Ovary (tissue), 7 donors: ENCODE measurements at regions not wholly inside any gene's neighbourhood (a gene's known extent, or its start where the extent isn't known, plus 50 kb on each side); places are given as distances from the start of the nearest gene placed in this dataset.

ENCODE experiments used
- DNase-seq, 5 donors: peaks; one replicate each; pipeline ENCODE4 v3.0.0-alpha.2; 2019 to 2020
- H3K27ac ChIP-seq, 2 donors: fragments of 200-600 bp; one replicate each; pipeline versions ENCODE4 v1.5.1 to v1.8.0; 2019 to 2022
- H3K27me3 ChIP-seq: fragments of 200-600 bp; one replicate; pipeline ENCODE4 v1.8.0; 2022
- H3K36me3 ChIP-seq: fragments of 200-600 bp; sonication (generic); one replicate; pipeline ENCODE4 v1.5.1; 2019
- H3K4me1 ChIP-seq: one replicate; pipeline ENCODE4 v1.8.1; 2013; ENCODE audit warnings: mild to moderate bottlenecking, moderate library complexity; ENCODE audit not compliant: insufficient read depth
- H3K4me3 ChIP-seq: fragments of 200-600 bp; sonication (generic); one replicate; pipeline ENCODE4 v1.5.1; 2017
- H3K9me3 ChIP-seq, 2 donors: fragments of 200-600 bp in 1 of 2; sonication (generic) in 1 of 2; one replicate each; pipeline versions ENCODE4 v1.5.1 to v1.8.1; 2013 to 2019; ENCODE audit warnings: mild to moderate bottlenecking in 1 of 2, moderate library complexity in 1 of 2
- EP300 ChIP-seq: sonication (generic); formaldehyde crosslinking; IDR thresholded peaks from one replicate; pipeline ENCODE4 v1.6.1; 2017; ENCODE audit warnings: antibody characterized with exemption
- POLR2A ChIP-seq: fragments of 450-650 bp; IDR thresholded peaks from one replicate; pipeline ENCODE4 v1.6.1; 2017; ENCODE audit warnings: antibody characterized with exemption, mild to moderate bottlenecking, moderate library complexity
- WGBS, 3 donors: extraction: QIAGEN DNeasy Blood & Tissue Kit in 1 of 3; methylation state at CpG; one replicate each; pipeline versions ENCODE4 v1.1.5 to v1.1.7; 2013 to 2017; 5-methylcytosine and 5-hydroxymethylcytosine counted together
- intact Hi-C, 4 donors: fragments of 100-400 bp; cut with DNase I; formaldehyde crosslinking; loops; one replicate each; pipeline versions ENCODE4 v1.11.0 to v1.15.1; 2022 to 2023
- TF ChIP-seq, protein P1 (sequence below), 3 donors: fragments of 450-650 bp in 2 of 3; fragments of 200-600 bp in 1 of 3; IDR thresholded peaks; one replicate each; pipeline versions ENCODE4 v1.5.1 to v1.8.0; 2016 to 2022; ENCODE audit warnings: antibody characterized with exemption in 3 of 3, mild to moderate bottlenecking in 1 of 3
- donor health status: DM: no; HTN: no; CAD: no; lungs with moderate emphysema.
- donor health status: DM: no; HTN: no; CAD: no.
- donor health status: Bipolar disorder and iron deficiency.
- donor health status: DM: no; HTN: no; CAD: no.
- donor health status: DM: yes; HTN: yes; CAD: no.

DNA sequence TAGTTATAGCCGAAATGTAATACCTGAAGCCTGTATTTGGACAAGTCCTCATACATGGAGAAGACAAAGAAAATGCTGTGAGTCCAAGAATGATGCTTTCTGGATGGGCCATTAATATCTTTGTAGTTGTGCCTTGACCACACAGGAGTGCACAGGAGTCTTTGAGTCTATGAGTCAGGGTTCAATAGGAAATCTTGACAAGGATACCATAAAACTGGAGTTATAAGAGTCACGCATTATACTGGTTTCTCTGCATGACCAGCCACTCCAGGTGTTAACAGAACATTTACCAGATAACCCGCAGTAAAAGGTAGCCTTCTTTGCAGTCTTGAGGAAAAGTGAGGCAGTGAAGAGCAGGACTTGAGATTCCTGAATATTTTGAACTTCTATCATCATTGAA lies 464.6 kb upstream of the PKN2 start:
- DNase-seq = no peak
- Histone ChIP-seq H3K27ac (no peak overlapping the region), H3K36me3 (no peaks in the 10 kb centered on the region), H3K4me1 (no peaks in the 10 kb centered on the region), H3K27me3 (no peaks in the 10 kb centered on the region), H3K9me3 (no peaks in the 10 kb centered on the region), H3K4me3 (no peak overlapping the region)
- intact Hi-C loops = no loop called here
- TF ChIP-seq EP300 (no peak), POLR2A (no peak)
- TF ChIP-seq, protein P1, sequence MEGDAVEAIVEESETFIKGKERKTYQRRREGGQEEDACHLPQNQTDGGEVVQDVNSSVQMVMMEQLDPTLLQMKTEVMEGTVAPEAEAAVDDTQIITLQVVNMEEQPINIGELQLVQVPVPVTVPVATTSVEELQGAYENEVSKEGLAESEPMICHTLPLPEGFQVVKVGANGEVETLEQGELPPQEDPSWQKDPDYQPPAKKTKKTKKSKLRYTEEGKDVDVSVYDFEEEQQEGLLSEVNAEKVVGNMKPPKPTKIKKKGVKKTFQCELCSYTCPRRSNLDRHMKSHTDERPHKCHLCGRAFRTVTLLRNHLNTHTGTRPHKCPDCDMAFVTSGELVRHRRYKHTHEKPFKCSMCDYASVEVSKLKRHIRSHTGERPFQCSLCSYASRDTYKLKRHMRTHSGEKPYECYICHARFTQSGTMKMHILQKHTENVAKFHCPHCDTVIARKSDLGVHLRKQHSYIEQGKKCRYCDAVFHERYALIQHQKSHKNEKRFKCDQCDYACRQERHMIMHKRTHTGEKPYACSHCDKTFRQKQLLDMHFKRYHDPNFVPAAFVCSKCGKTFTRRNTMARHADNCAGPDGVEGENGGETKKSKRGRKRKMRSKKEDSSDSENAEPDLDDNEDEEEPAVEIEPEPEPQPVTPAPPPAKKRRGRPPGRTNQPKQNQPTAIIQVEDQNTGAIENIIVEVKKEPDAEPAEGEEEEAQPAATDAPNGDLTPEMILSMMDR (IDR thresholded peaks at IDR 0.05) = no peak
- 93 to 97% (median 95%) methylated on average over 3 of the region's 3 CpGs for WGBS, 3 donors

DNA sequence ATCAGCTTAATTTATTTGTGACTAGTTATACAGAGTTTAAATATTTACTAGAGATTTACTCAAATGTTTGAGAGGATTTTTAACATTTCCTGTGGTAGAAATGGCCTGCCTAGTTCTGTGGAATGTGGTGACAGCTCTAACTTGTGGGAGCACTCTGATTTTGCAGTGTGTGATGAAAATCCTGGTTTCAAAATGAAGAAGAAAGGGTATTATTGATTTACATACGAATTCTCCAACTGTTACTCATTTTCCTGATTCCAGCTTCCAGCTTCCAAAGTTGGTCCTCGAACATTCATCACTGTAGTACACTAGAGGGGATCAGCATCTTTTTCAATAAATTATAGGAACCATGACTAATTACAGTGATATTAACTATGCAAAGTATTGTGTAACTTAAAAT lies 462.7 kb upstream of the PKN2 start:
- Histone ChIP-seq H3K4me1 (no peaks in the 10 kb centered on the region), H3K9me3 (no peaks in the 10 kb centered on the region), H3K36me3 (no peaks in the 10 kb centered on the region), H3K27ac (no peak overlapping the region), H3K27me3 (no peaks in the 10 kb centered on the region), H3K4me3 (no peak overlapping the region)
- intact Hi-C loops = no loop called here
- whole genome bisulfite sequencing, 3 donors = 84 to 88% (median 87%) methylated on average over 2 of the region's 2 CpGs
- TF ChIP-seq, protein P1 (IDR thresholded peaks at IDR 0.05) = no peak
- no peak for TF ChIP-seq EP300
- TF ChIP-seq POLR2A = no peak
- DNase-seq = no peak

DNA sequence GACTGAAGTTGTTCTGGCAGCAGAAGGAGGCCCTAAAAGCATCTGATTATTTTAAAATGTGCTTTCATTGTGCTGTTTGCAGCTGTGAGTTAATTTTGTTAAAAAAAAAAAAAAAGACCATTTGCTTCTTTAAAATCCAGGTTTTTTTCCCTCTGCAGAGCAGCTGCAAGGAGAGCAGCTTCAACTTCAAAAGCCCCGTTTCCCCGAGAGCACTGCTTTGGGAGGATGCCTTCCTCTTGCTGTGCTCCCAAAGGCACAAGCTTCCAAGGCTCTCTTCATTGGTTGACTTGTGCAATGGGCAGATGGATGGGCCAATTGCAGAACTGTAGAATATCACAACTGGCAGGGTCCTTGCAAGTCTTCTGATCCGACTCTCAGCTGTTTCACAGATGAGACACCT lies 459.2 kb upstream of the PKN2 start:
- H3K4me3 ChIP-seq = no peak overlapping the region
- 49 to 59% (median 51%) methylated on average over 3 of the region's 3 CpGs for WGBS, 3 donors
- no peaks in the 10 kb centered on the region for H3K4me1 ChIP-seq
- no peaks in the 10 kb centered on the region for H3K36me3 ChIP-seq
- no peak for DNase-seq
- TF ChIP-seq POLR2A (no peak), EP300 (no peak)
- TF ChIP-seq, protein P1 (IDR thresholded peaks at IDR 0.05) = no peak
- no peaks in the 10 kb centered on the region for H3K27me3 ChIP-seq
- no peaks in the 10 kb centered on the region for H3K9me3 ChIP-seq
- intact Hi-C loops = no loop called here
- H3K27ac ChIP-seq = no peak overlapping the region

DNA sequence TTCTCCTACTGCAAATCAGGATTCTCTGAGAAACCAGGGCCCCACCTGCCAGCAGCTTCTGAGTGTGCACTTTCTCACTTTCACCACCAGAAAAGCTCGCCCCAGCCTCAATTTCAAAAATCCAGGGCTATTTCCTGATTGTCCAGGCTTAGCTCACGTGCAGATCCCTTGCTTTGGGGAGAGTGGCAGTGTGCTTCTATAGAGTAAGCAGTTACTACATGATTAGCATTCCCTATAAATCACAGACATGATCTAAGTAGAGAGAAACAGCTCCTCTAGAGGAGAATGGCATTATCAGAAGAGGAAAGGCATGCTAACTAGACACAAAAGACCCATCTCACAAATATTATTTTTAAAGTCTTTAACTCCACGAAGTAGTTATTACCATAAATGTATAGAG lies 456.0 kb upstream of the PKN2 start:
- no peak for TF ChIP-seq POLR2A
- TF ChIP-seq, protein P1 (IDR thresholded peaks at IDR 0.05) = no peak
- no peak for TF ChIP-seq EP300
- no peaks in the 10 kb centered on the region for H3K27me3 ChIP-seq
- H3K4me3 ChIP-seq = no peak overlapping the region
- DNase-seq = no peak
- intact Hi-C loops = no loop called here
- H3K27ac ChIP-seq = no peak overlapping the region
- H3K36me3 ChIP-seq = no peaks in the 10 kb centered on the region
- 61 to 67% (median 61%) methylated on average over 3 of the region's 3 CpGs for WGBS, 3 donors
- no peaks in the 10 kb centered on the region for H3K4me1 ChIP-seq
- no peaks in the 10 kb centered on the region for H3K9me3 ChIP-seq

DNA sequence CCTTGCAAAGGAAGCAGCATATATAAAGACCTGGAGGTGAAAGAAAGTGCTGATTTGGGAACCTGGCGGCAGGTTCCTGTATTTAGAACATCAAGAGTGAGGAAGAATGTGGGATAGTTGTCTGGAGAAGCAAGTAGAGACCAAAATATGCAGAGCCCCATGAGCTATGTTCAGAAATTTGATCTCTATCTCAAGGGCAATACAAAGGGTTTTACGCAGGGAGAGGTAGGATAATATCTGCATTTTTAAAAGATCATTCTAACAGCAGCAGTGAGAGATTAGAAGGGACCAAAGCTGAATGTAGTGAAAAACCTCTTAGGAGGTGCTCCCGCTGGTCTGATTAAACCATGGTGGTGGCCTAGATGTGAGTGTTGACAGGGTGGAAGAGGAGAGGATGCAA lies 453.9 kb upstream of the PKN2 start:
- TF ChIP-seq EP300 (no peak), POLR2A (no peak)
- TF ChIP-seq, protein P1 (IDR thresholded peaks at IDR 0.05) = no peak
- intact Hi-C loops = no loop called here
- WGBS, 3 donors = 89 to 97% (median 96%) methylated on average over 3 of the region's 3 CpGs
- no peaks in the 10 kb centered on the region for H3K4me1 ChIP-seq
- H3K9me3 ChIP-seq = no peaks in the 10 kb centered on the region
- H3K27me3 ChIP-seq = no peaks in the 10 kb centered on the region
- no peak overlapping the region for H3K27ac ChIP-seq
- no peaks in the 10 kb centered on the region for H3K36me3 ChIP-seq
- H3K4me3 ChIP-seq = no peak overlapping the region
- no peak for DNase-seq
